Ascending aorta (tissue), 2 donors: ENCODE measurements at regions not wholly inside any gene's neighbourhood (a gene's known extent, or its start where the extent isn't known, plus 50 kb on each side); places are given as distances from the start of the nearest gene placed in this dataset.

Experiments
- DNase-seq, 2 donors: peaks; one replicate each; pipeline ENCODE4 v3.0.0-alpha.2; 2019; ENCODE audit warnings: low spot score in 2 of 2
- H3K27ac ChIP-seq, 2 donors: fragments of 200-600 bp; sonication (generic); one replicate each; pipeline ENCODE4 v1.5.1; 2016 to 2017; ENCODE audit warnings: mild to moderate bottlenecking in 1 of 2
- H3K27me3 ChIP-seq: fragments of 200-600 bp; sonication (generic); one replicate; pipeline ENCODE4 v1.5.1; 2017
- H3K36me3 ChIP-seq, 2 donors: fragments of 200-600 bp; sonication (generic); one replicate each; pipeline ENCODE4 v1.5.1; 2016
- H3K4me1 ChIP-seq, 2 donors: fragments of 200-600 bp; sonication (generic); one replicate each; pipeline ENCODE4 v1.5.1; 2016 to 2017; ENCODE audit warnings: mild to moderate bottlenecking in 1 of 2
- H3K4me3 ChIP-seq, 2 donors: fragments of 200-600 bp; sonication (generic); one replicate each; pipeline ENCODE4 v1.5.1; 2016 to 2017; ENCODE audit warnings: mild to moderate bottlenecking in 1 of 2
- H3K9me3 ChIP-seq, 2 donors: fragments of 200-600 bp; sonication (generic); one replicate each; pipeline ENCODE4 v1.5.1; 2016
- CTCF ChIP-seq, 3 experiments: fragments of 200-600 bp in 2 of 3; fragments of 450-650 bp in 1 of 3; sonication (generic) in 2 of 3; IDR thresholded peaks; one replicate each; pipeline ENCODE4 v1.5.1; 2016 to 2019; ENCODE audit warnings: antibody characterized with exemption in 3 of 3, mild to moderate bottlenecking in 1 of 3, moderate library complexity in 1 of 3
- intact Hi-C: fragments of 100-400 bp; cut with DNase I; formaldehyde crosslinking; loops from one replicate; pipeline ENCODE4 v1.15.1; 2023

- Histone ChIP-seq H3K4me3 (no peak overlapping the region), H3K4me1 (no peaks in the 10 kb centered on the region), H3K27me3 (no peaks in the 10 kb centered on the region), H3K27ac (no peak overlapping the region), H3K9me3 (no peaks in the 10 kb centered on the region), H3K36me3 (no peaks in the 10 kb centered on the region)
- no peak for DNase-seq
- intact Hi-C loops = no loop called here
- no peak for TF ChIP-seq CTCF (IDR thresholded peaks at IDR 0.05)
These were observed 420.5 kb upstream of the TGFBR2 start for GRCh38 chr3:30185872-30186271.

GRCh38 chr3:30186741-30187219 is 419.6 kb upstream of the TGFBR2 start:
- Histone ChIP-seq H3K4me3 (no peak overlapping the region), H3K27me3 (no peaks in the 10 kb centered on the region), H3K4me1 (no peaks in the 10 kb centered on the region), H3K9me3 (no peaks in the 10 kb centered on the region), H3K27ac (no peak overlapping the region), H3K36me3 (no peaks in the 10 kb centered on the region)
- no peak for DNase-seq
- intact Hi-C loops = no loop called here
- no peak for TF ChIP-seq CTCF (IDR thresholded peaks at IDR 0.05)

GRCh38 chr3:30187366-30187765 is 419.0 kb upstream of the TGFBR2 start:
- TF ChIP-seq CTCF (IDR thresholded peaks at IDR 0.05) = no peak
- Histone ChIP-seq H3K36me3 (no peaks in the 10 kb centered on the region), H3K27ac (no peak overlapping the region), H3K4me1 (no peaks in the 10 kb centered on the region), H3K27me3 (no peaks in the 10 kb centered on the region), H3K4me3 (no peak overlapping the region), H3K9me3 (no peaks in the 10 kb centered on the region)
- intact Hi-C loops = no loop called here
- no peak for DNase-seq

GRCh38 chr3:30188713-30189112 is 417.7 kb upstream of the TGFBR2 start:
- intact Hi-C loops = no loop called here
- no peaks in the 10 kb centered on the region for H3K27me3 ChIP-seq
- no peaks in the 10 kb centered on the region for H3K9me3 ChIP-seq
- no peak overlapping the region for H3K27ac ChIP-seq
- no peaks in the 10 kb centered on the region for H3K4me1 ChIP-seq
- no peaks in the 10 kb centered on the region for H3K36me3 ChIP-seq
- TF ChIP-seq CTCF (IDR thresholded peaks at IDR 0.05) = no peak
- no peak overlapping the region for H3K4me3 ChIP-seq
- no peak for DNase-seq

GRCh38 chr3:30189900-30190299 is 416.5 kb upstream of the TGFBR2 start:
- no peak overlapping the region for H3K27ac ChIP-seq
- H3K4me1 ChIP-seq = no peaks in the 10 kb centered on the region
- no peak overlapping the region for H3K4me3 ChIP-seq
- no peak for TF ChIP-seq CTCF (IDR thresholded peaks at IDR 0.05)
- H3K36me3 ChIP-seq = no peaks in the 10 kb centered on the region
- DNase-seq = no peak
- no peaks in the 10 kb centered on the region for H3K9me3 ChIP-seq
- H3K27me3 ChIP-seq = no peaks in the 10 kb centered on the region
- intact Hi-C loops = no loop called here

GRCh38 chr3:30193625-30194044 is 412.8 kb upstream of the TGFBR2 start:
- TF ChIP-seq CTCF (IDR thresholded peaks at IDR 0.05) = no peak
- intact Hi-C loops = no loop called here

More at GRCh38 chr3:30193625-30194044, 412.8 kb upstream of the TGFBR2 start:
- no peak for DNase-seq
- Histone ChIP-seq H3K27ac (no peak overlapping the region), H3K27me3 (no peaks in the 10 kb centered on the region), H3K9me3 (no peaks in the 10 kb centered on the region), H3K4me3 (no peak overlapping the region), H3K36me3 (no peaks in the 10 kb centered on the region), H3K4me1 (peaks cover 0 to 3% of the 10 kb centered on the region in 2 donors)
